GM19239 (cell line): ENCODE measurements at regions not wholly inside any gene's neighbourhood (a gene's known extent, or its start where the extent isn't known, plus 50 kb on each side); places are given as distances from the start of the nearest gene placed in this dataset.

Experiments
- DNase-seq: peaks from one replicate; pipeline ENCODE4 v3.0.0; 2011; ENCODE audit warnings: low spot score; ENCODE audit not compliant: insufficient read length
- FAIRE-seq: peaks from 2 replicates; lab custom pipeline; 2011; peaks lifted over from hg19 to GRCh38; lab: Jason Lieb, UNC

- DNase-seq (no peak), FAIRE-seq (no peak)
Measured at GRCh38 chr19:27894906-27895754, 1317.8 kb downstream of the UQCRFS1 start.

DNA sequence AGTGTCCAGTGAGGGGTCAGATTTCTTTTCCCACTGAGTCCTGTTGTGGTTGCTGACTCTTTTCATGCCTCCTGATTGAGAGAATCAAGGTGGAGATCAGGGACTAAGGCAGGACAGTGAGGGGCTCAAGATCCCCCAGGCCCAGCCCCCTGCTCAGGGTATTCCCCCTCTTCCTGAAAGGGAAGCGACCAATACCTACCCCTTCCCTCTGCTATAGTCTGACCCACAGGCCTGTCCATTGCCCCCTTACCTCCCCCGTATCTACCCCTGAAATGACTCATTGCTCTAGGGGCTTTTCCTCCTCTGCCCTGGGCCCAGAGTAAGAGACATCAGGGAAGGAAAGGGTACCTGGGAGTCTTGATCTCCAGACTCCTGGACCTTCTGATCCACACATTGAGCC lies 1320.5 kb downstream of the UQCRFS1 start:
- no peak for FAIRE-seq

GRCh38 chr19:27891411-27891810 lies 1321.5 kb downstream of the UQCRFS1 start:
- FAIRE-seq (no peak), DNase-seq (no peak)

More for the DNA sequence above, 1320.5 kb downstream of the UQCRFS1 start:
- DNase-seq, result no peak

DNA sequence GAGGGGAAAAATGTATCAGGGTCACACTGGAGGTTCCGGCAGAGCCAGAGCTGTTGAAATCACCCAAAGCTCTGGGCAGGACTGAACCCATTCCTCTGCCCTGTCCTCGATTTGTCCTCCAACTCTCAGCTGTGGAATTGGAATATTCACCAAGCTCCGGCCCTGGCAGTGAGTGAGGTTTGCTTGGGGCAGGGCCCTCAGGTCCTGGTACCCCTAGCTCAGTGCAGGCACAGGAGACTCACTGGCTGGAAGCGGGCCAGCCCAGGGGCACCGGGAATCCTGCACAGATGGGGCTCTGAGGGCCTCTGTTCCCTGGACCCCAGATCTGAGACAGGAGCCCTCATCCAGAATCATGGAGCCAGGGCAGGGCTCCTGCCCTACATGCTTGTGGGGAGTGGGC lies 1322.3 kb downstream of the UQCRFS1 start:
- DNase-seq, result no peak
- no peak for FAIRE-seq

DNA sequence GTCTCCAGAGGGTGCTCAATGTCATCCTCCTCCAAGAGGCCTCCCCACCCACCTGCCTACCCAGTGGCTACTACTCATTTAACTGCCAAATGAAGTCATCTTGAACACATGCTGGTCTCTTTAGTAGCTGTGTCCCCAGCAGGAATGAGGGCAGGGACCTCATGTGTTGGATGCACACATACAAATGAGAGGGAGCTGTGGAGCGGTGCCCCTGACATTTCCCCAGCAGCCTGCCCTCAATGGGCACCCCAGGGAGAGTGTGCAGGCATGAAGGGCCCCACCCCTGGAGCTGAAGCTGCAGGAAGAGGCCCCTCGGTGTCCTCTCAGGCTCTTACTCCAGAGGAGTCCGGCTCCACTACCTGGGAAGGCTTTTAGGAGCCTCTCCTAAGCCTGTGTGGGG lies 1322.7 kb downstream of the UQCRFS1 start:
- FAIRE-seq, result no peak
- no peak for DNase-seq

GRCh38 chr19:27889156-27889555 lies 1323.8 kb downstream of the UQCRFS1 start:
- FAIRE-seq, result no peak

DNA sequence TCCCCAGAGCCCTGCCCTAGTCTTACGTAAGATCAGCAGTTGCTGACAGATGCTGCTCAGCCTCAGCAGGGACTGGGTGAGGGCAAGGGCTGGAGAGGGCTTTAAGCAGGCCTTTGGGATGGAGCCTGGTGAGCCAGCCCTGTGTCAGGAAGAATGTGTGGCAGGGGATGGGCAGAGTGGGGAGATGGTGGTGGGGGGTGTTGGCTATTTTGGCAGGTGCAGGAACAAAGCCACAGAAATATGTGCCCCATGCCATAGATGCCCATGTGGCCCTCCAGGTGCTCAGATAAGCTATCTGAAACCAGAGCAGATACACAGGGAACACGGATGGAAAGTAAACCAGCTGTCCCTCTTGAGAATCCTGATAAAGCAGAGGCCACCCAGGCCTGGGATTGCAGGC lies 1325.0 kb downstream of the UQCRFS1 start:
- FAIRE-seq, result no peak
- no peak for DNase-seq

More at GRCh38 chr19:27889156-27889555, 1323.8 kb downstream of the UQCRFS1 start:
- DNase-seq, result no peak

GRCh38 chr19:27885359-27885758 lies 1327.6 kb downstream of the UQCRFS1 start:
- DNase-seq, result no peak

GRCh38 chr19:27884376-27884775 lies 1328.6 kb downstream of the UQCRFS1 start:
- no peak for FAIRE-seq
- no peak for DNase-seq

More at GRCh38 chr19:27885359-27885758, 1327.6 kb downstream of the UQCRFS1 start:
- FAIRE-seq, result no peak

- no peak for FAIRE-seq
- no peak for DNase-seq
Measured at GRCh38 chr19:27881213-27881612, 1331.7 kb downstream of the UQCRFS1 start.

DNA sequence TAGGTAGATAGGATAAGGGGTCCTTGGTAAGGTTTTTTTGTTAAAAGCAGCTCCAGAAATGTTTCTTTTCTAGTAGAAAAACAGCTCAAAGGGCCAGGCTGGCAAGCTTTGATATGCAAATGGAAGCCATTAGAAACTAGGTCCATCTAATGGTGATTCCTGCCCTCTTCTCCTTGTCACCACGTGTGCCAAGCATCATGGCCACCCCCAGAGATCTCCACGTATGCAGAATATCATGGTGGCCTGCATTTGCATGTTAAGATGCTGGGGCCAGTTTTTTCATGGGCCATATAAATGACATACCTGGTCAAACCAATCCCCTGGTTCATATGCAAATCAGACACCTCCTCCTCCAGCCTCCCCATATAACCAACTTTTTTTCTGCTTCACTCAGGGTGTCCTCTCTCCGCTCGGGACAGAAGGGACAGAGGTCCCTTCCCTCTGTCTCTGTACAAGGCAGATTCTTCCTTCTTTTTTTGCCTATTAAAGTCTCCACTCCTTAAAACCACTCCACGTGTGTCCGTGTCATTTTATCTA lies 1335.9 kb downstream of the UQCRFS1 start:
- FAIRE-seq, result no peak
- no peak for DNase-seq

- DNase-seq (no peak), FAIRE-seq (no peak)
Measured at GRCh38 chr19:27876489-27876888, 1336.5 kb downstream of the UQCRFS1 start.

GRCh38 chr19:27872370-27872769 lies 1340.6 kb downstream of the UQCRFS1 start:
- DNase-seq, result no peak
- no peak for FAIRE-seq

DNA sequence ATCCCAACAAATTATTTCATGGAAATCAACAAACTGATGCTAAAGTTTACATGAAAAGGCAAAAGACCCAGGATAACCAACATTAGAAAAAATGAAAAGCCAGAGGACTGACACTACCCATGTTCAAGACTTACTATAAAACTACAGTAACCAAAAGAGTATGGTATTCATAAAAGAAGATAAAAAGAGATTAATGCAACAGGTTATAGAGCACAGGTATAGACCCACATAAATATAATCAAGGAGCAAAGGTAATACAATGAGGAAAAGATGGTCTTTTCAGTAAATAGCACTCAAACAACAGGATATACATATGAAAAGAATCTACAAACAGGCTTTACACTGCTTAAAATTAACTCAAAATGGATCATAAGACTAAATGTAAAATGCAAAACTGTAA lies 1342.7 kb downstream of the UQCRFS1 start:
- FAIRE-seq (no peak), DNase-seq (no peak)

DNA sequence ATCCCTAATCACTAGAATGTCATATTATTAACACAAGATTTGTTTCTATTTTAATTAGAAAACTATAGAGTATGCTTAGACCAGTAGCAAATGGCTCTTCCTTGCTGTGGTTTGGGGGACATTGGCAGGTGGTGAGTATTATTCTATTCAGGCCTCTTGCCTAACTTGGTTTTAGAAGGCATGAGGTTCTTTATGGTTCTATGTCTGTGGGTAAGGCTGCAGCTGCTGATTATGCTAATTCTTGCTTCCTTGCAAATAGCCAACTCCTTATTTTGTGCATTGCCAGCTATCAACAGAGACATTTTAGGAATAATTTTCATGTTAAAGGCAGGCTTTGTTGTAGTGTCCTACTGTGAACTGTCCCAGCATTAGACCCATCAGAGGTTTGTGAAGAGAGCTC lies 1344.9 kb downstream of the UQCRFS1 start:
- DNase-seq (no peak), FAIRE-seq (no peak)

DNA sequence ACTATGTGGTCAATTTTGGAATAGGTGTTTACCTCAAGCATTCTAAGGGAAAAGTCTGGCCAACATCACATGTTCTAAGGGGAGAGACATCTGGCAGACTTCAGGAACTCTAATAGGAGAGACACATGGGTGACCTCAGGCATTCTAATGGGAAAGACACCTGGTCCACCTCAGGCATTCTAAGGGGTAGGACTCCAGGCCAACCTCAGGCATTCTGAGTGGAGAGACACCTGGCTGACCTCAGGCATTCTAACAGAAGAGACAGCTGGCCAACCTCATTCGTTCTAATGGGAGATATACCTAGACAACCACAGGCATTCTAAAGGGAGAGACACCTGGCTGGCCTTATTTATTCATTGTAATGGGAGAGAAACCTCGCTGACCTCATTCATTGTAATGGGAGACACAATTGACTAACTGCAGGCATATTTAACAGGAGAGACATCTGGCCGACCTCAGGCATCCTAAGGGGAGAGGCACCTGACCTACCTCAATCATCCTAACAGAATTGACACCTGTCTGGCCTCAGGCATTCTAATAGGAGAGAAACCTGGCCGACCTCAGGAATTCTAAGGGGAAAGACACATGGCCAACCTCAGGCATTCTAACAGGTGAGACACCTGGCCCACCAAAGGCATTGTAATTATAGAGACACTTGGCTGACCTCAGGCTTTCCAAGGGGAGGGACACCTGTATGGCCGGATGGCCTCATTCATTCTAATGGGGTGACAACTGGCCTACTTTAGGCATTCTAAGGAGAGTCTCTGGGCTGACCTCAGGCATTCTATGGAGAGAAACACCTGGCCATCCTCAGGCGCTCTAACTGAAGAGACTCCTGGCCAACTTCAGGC lies 1346.8 kb downstream of the UQCRFS1 start:
- DNase-seq, result no peak
- FAIRE-seq, result no peak

- FAIRE-seq, result no peak
- no peak for DNase-seq
Measured at GRCh38 chr19:27861411-27861975, 1351.5 kb downstream of the UQCRFS1 start.

DNA sequence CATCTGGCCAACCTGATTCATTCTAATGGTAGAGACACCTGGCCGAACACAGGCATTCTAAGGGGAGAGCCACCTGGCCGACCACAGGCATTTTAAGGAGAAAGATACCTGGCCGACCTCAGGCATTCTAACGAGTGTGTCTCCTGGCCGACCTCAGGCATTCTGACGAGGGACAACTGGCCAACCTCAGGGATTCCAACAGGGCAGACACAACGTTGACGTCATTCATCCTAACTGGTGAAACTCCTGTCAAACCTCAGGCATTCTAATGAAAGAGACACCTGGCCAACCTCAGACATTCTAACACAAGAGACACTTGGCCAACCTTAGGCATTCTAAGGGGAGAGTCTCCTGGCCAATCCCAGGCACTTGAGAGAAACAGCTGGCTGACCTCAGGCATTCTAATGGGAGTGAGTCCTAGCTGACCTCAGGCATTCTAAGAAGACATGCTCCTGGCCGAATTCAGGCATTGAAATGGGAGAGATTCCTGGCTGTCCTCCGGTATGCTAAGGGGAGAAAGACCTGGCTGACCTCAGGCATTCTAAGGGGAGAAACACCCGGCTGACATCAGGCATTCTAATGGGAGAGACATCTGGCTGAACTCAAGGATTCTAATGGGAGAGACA lies 1352.5 kb downstream of the UQCRFS1 start:
- DNase-seq, result no peak
- FAIRE-seq, result no peak

DNA sequence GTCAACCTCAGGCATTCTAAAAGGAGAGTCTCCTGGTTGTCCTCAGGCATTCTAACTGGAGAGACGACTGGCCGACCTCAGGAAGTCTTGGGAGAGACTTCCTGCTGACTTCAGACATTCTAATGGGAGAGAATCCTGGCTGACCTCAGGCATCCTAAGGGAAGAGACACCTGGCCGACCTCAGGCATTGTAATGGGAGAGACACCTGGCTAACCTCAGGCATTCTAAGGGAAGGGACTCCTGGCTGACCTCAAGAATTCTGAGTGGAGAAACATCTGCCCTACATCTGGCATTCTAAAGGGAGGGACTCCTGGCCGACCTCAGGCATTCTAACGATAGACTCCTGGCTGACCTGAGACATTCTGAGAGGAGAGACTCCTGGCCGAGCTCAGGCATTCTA lies 1353.3 kb downstream of the UQCRFS1 start:
- DNase-seq (no peak), FAIRE-seq (no peak)

DNA sequence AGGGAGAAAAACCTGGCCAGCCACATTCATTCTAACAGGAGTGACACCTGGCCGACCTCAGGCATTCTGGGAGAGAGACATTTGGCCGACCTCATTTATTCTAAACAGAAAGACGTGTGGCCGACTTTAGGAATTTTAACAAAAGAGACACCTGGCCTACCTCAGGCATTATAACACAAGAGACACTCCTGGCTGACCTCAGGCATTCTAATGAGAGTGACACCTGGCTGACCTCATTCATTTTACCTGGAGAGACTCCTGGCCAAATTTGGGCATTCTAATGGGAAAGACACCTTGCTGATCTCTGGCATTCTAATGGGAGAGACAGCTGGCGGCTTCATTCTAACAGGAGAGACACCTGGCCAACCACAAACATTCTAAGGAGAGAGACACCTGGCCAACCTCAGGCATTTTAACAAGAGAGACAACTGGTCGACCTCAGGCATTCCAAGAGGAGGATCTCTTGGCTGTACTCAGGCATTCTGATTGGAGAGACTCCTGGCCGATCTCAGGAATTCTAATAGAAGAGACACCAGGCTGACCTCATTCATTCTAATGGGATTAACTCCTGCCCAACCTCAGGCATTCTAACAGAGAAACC lies 1353.9 kb downstream of the UQCRFS1 start:
- DNase-seq (no peak), FAIRE-seq (no peak)
